ENCODE measurements at regions not wholly inside any gene's neighbourhood (a gene's known extent, or its start where the extent isn't known, plus 50 kb on each side); places are given as distances from the start of the nearest gene placed in this dataset.
A peak's percentile ranks its signal among the peaks of the same experiment; 100 is the strongest.
"Not testable (repeated sequence)": the region's sequence is repeated elsewhere in the genome, so short reads cannot be mapped to it uniquely, and the experiment has no call there.

DNA sequence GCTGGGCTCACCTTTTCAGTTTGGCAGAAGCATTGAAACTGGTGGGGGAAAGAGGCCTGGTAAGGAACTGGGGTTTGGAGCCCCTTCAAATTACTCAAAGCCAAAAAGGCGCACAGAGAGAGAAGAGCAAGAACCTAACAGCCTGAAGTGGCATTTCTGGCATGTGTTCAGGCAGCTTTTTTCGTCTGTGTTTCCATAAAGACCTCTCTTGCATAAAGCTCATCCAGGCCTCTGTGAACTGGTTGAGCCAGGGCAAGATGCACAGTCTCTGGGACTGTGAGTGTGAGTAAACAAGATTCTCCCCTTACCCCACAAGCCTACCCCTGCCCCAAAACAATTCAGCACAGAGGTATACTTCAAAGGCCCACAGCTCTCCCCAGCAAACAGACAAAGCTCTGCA, 167.8 kb downstream of the QRSL1 start:
- FAIRE-seq, result no peak

DNA sequence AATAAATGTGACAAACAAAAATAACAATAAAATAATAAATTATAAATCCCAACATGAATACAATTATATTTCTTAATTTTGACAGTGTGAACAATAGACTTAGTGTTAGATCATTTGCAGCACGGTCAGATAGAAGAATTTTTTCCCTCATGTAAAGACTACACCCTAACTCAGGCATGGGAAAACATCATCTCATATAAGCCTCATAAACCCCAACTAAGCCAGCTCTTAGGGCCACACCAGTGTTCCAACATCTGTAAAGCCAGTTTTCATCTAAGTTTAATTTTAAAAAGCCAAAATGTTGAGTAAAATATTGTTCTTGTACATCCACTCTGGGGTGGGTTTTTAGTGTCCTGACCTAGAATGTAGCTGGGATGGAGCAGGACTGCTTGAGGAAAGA, 167.4 kb downstream of the QRSL1 start:
- FAIRE-seq, result no peak

DNA sequence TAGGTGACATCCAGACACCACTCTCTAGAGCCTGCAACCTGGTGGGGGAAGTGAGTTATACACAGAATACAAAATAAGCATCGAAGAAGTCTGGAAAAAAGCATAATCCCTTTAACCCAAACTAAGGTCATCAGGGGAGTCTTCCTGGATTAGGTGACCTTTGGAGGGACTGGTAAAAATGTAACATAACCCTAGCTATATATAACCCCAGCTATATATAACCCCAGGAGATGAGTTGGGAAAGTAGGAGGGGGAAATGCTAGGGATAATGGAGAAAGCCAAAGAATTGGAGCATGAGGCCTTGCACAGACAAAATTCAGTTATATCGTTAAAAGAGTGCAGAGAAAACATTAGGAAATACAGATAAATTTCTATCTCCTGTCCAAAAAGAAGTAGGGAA, 164.8 kb downstream of the QRSL1 start:
- FAIRE-seq, result no peak

DNA sequence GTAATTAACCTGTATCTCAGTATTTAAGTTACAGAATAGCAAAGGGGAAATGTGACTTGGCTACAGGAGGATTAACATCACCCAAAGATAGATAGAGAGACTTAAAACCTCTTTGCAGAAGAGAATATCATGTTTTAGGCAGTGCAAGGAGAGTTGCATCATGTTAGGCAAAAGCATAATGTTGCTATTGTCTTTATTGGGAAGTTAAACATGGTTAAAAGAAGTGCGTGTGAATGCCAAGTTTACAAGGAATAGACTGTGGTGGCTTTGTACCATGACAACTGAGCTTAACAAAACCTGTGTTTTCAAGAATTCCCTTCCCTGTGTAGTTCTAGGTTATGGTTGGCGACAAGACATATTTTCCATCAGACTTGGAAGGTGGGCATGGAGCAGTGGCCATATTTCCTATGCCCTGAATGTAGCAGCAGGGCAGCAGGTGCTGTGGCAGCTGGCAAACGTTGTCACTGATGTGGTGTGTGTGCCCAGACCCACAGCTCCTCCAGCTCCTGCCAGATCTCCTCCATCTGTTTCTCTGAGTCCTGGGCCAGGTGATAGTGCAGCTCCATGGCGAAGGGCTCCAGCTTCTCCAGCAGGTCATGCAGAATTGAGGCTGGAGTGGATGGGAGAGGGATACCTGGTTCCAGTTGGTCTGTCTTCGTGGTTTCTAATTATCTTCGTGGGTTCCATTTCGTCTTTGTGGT, 163.3 kb downstream of the QRSL1 start:
- no peak for FAIRE-seq

DNA sequence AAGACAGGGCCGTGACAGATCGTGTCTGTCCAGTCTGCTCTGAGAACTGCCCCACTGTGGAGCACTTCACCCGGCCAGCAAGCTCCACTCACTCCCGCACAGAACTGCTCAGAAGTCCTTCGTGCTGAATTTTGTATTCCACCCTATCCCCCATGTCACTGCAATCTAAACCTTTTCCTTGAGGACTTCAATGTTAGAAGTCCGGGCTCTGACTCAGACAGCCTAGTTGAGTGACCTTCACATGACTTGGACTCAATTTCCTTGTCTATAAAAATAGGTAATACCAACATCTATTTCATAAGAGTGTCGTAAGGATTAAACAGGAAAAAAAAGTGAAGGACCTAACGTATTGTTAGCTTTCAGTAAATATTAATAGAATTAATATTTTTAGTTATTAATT, 161.6 kb downstream of the QRSL1 start:
- FAIRE-seq, result no peak

DNA sequence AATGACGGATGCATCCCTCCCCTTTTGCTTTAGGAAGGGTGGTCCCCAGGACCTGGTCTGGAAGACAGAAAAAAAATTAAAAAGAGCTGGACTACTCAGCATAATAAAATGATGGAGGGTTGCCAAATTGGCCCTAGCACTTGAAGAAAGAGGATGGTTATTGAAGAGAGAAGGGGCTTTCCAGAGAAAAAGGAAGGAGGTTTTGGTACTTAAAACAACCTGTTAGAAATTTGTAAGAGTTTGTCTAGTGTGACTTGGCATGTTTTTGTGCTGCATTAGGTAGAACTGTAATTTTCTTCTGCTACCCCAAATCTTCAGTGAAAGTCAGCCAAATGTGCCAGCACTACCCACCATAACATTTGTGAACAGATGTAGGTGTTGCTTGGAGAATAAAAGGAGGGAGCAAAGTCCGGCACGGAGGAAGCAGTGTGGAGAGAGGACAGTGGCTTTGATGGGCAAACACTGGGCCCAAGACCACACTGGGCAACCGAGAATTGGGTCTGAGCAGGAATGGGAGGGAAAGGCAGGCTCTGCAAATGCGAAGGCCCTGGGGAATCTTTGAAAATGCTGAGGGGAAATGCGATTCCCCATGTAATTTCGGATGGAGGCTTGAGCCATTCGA, 160.9 kb downstream of the QRSL1 start:
- no peak for FAIRE-seq

DNA sequence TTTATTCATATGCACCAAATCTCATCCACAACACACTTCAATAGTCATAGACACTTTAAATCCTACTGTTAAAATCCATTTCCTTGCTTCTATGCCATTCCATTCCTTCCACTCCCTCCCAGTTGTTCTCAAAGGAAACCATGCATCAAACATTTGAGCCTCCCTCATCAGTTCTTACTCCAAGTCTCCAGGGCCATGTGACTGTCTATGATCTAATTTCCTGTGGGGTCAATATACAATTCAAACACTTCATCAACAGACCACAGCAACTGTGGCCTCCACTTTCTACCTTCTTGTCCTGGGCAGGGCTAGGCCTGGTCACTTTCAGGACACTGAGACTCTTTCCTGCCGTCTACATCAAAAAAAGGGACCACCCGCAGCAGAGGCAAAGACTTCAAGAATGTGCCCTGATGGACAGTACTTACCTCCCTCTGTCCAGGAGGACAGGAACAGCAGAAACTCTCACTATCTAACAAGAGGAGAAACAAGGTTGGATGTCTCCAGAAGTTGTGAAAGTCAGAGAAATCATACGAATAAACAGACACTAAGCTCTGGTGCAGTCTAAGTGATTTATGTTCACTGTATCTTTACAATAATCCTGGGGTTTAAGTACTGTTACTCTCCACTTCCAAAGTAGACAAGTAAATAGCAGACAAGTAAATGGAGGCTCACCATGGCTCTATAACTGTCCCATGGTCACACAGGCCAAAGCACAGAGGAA, 160.2 kb downstream of the QRSL1 start:
- no peak for FAIRE-seq

DNA sequence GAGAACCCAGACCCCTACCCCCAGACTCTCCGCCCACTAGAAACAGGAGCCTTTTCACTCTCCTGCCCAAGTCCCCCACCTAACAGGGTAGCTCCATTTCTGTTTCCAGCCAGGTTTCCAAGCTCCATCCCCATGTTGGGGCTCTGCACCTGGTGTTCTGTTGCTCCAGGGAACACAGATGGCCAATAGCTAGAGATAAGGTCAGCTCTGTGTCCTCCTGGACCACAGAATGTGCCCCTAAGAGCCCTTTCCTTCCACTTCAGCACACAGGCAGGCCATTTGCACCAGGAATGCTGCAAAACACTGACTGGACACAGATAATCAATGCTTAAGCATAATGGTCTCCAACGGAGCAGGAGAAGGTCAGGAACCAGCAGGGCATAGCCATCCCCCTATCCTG, 159.4 kb downstream of the QRSL1 start:
- FAIRE-seq, result no peak

DNA sequence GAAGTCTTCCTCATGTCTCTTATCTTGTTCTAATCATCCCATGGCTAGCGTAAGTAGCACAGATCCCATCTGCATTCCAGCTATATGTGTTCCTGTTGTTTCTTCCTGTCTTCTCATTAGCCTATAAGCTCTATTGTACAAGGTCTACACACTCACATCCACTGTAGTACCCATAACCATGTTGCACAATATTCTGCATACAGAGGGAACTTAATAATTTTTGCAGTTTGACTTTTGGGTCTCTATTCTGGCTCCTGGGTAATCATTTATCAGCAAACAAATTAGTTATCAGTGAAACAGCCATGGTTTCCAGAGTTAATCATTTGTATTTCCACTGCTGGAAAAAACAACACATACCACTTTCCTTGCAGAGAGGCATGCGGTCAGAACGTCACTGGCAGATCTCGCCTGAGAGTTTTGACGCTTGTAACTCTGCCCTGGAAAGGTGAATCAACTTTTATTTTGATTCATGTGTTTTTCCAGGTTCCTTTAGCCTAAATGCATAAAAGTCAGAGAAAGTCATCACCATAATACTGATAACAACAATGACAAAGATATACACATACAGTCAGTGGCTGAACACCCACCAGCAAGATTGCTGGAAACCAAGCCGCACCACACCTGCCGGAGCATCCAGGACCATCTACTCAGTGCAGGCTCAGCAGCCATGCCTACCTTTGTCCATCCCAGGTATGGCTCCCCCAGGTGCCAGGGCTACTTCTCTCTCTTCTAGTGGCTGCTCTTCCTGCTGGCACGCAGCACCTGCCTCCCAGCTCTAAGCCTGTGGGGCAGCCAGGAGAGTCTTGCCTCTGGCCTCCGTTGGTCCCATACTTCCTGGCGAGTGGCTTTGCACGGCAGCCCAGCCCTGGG, 158.2 kb downstream of the QRSL1 start:
- FAIRE-seq, result no peak

DNA sequence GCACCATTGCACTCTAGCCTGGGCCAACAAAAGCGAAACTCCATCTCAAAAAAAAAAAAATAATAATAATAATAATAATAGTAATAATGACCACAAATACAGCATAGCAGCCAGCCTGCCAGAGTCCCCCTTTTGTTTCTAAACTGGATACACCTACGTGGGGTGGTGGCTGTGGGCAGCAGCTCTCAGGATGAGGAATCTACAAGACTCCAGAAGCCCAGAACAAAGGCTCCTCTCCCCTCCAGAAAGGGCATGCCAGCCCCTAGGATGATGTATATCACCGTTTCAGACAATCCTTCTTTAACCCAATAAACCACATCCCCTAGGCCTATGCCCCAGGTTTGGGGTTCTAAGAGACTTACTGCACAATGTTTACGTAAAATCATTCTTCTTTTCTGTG, 155.9 kb downstream of the QRSL1 start:
- no peak for FAIRE-seq

DNA sequence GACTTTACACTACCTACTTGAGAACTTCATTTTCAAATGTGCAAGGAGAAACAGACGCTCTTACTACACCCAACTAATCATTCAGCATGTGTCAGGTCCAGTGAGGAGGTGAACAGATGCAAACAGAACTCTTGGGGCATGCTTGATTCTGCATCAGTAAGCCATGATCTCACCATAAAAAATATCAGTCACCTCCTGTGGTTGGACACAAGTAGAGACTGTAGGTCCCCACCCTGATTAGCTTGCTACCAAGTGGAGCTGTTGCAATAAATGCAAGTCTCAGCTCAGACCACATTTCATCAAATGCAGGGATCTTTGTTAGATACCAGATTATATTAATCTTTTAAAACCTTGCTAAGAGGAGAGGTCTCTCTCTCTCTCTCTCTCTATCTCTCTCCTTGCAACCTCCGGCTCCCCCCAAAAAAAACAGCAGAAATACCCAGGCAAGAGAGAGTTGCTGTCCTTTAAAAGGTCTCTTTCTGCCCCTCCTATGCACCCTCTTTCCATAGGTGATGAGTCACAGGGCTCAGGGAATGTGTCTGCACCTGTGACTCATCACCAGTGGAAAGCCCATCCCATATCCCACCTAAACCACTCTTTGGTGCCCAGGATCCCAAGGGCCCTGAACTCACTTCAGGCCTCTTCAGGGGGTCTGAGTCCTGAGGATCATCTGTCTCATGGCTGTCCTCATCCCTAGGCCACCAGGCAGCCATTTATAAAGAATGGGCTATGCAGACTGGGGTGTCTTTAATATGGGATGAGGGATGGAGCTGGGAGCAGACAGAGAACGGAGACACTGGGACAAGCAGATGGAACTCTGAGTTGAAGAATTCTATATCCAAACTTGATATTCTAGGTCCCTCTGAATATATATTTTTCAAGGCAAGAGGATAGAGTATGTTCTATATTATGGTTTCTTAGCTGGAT, 154.5 kb downstream of the QRSL1 start:
- FAIRE-seq, result no peak

DNA sequence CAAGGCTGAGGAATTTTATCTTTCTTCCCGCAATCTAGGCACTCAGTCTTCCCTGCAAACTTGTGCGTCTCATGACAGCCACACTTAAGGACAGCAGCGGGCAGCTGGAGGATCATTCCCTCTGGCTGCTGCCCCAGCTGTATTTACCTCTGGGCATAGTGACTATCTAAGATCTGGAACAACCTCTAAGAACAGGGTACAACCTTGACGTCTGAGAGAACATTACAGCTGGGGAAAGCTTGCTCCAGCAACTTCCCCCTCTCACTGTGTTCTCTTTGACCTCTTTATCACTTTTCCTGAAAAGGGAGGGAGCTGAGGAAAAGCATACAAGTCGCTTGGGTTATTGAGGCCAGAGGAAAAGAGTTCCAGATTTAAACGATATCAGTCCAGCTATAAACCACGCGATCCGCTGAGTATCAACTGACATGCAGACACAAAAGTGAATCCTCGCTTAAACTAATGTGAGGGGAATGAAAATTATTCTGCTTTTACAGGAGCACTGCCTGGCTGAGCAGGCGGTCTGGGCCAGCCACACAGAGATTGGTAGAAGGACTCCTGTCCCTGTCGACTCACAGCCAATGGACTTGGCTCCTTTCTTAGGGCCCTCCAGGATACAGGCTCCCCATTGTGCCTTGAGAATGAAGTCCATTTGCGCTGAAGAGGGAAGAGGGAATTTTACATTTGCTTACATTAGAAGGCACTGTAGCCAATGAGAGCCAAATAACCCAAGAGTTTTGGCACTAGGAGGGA, 153.3 kb downstream of the QRSL1 start:
- FAIRE-seq, result no peak

DNA sequence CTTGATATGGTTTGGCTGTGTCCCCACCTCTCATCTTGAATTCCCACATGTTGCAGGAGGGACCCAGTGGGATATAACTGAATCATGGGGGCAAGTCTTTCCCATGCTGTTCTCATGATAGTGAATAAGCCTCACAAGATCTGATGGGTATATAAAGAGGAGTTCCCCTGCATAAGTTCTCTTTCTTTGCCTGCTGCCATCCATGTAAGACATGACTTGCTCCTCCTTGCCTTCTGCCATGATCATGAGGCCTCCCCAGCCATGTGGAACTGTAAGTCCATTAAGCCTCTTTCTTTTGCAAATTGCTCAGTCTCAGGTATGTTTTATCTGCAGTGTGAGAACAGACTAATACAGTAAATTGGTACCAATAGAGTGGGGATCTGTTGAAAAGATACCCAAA, 150.2 kb downstream of the QRSL1 start:
- FAIRE-seq, result not testable (repeated sequence)

DNA sequence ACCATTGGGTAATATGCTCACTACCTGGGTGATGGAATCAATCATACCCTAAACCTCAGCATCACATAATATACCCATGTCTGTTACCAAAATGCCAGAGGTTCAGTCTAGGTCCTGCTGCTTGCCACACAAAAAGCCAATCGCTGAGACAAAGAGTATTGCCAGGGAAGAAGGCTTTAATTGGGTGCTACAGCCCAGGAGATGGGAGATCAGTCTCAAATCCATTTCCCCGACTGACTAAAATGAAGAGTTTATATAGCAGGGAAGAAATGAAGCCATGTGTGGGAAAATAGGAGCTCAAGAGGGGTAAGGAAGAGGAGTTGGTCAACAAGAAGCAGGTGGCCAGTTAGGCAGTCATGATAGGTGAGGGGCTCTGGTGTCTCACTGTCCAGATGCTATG, 149.6 kb downstream of the QRSL1 start:
- FAIRE-seq, result no peak

DNA sequence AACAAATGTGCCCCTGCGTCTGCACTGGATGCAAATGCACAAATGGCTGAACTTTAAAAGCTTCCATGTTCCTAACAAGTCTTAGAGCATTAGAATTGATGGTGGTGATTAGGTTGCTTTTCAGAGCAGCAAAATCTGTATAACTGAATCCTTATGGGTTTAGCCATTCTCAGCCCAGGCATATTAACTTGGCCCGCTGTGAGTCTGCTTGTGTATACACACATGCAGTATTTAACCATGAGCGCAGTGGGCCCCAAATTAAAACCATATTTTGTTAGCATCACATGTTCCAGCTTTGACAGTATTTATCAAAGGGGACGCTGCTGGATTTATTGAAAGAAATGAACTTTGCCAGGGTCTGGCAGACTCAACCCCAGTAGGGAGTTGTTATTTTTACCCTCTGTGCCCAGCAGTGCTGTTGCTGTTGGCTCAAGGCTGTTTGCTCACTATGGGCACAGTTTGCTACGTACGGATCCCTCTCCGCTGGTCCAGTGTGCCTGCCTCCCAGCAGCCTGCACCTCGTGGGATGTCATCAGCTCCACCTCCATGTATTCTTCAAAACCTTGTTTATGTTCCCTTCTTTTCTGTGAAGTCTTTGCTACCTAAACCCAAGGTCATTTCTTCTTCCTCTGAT, 144.7 kb downstream of the QRSL1 start:
- no peak for FAIRE-seq

DNA sequence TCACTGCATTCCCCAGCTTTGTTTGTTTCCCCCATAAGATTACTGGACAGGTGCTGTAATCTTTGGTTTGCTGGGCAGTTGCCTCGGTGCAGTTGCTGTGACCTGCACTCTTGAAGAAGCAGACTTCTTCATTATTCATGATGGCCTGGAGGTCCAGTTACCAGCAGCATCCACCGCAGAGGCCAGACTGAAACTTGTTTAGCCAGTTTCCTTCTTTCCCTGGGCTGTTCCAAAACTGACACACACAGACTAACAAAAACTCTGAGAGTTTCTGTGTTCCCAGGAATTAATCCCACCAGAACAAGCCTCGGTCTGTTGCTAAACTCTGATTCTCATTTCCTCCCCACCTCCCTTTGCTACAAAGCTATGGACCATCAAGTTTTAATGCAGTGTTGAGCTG, 144.1 kb downstream of the QRSL1 start:
- peak; percentile 80 for FAIRE-seq

DNA sequence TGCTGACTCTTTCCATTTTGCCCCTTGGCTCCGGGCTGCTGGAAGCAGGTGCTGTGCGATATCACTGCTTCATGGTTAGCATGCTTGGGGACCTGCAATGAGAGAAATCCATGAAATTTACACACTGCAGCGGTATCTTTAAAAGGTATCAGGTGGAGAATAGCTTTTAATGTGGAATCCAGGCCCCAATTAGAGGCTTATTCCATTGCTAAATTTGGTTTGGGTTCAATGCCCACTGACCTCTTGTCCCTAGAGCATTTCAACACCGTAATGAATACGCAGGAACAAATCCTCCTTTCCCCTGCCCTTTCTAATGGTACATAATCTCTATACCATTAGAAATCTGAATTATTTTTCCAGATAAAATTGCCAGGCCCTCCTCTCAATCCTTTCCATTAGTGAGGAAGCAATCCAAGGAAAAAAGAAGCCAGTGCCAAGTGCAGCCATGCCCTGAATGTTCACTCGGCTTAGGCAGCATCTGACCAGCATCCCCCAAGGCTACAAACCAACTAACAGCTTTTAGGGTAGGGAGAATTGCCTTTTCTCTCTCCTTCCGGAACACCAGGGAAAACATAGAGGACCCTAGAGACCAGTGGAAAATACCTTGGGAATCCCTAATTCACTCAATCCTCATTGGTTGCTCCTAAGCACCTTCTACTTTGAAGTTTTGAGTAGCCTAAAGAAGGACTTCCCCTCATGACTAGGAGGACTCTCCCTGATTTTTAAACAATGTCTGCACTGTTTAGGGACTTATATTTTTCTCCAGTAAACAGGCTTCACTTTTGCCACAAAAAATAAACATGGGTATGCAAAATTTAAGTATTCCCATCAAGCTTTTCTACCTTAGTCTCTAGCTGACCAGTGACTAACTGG, 143.1 kb downstream of the QRSL1 start:
- FAIRE-seq, result no peak

DNA sequence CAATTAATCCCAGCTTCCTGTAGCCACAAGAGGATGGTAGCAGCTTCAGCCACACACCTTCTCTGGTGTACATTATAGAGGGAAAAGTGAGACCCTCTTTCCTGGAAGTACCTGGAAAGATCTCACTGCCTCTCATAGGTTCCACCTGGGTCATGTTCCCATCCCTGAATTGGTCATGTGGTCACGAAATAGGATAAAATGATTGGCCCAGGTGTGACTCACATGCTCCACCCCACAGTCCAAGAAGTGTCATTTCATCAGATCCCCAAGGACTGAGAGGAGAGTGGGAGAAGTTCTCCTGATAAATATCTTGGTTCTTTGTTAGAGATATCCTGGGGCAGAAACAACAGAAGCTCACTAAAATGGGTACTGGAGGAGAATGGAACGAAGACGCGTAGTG, 142.4 kb downstream of the QRSL1 start:
- no peak for FAIRE-seq

DNA sequence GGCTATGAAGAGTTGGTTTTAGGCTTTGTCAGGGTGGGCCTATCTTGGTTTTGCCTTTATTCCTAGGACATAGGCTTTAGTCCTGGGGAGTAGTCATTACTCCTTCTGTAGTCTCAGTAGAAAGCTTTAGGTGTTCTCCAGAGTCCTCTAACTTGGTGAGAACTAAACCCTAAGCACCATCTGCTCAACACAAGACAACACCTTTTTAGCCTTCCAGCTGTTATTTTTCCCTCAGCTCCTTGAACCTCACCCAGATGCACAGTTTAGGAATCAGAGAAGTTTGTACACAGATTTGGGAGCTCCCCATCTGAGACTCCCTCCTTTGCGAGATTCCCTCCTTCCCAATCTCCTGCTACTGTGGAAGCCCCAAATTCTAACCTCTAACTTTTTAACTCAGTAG, 141.3 kb downstream of the QRSL1 start:
- FAIRE-seq, result no peak

DNA sequence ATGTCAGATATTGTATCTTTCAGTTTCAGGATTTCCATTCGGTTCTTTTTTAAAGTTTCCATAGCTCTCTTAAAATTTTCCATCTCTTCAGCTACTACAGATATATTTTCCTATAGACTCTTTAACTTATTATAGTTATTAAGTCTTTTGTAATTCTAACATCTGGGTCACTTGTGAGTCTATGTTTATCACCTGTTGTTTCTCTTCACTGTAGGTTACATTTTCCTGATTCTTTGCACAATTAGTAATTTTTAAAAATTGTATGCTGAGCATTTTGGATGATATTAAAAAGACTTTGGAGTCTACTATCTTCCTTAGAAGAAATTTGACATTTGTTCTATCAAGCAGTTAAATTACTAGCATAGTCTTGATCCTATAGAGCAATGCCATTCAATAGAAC, 140.7 kb downstream of the QRSL1 start:
- no peak for FAIRE-seq

All from endometrium (tissue), 2 donors.